GM21367 (cell line): ENCODE measurements at regions not wholly inside any gene's neighbourhood (a gene's known extent, or its start where the extent isn't known, plus 50 kb on each side); places are given as distances from the start of the nearest gene placed in this dataset.

Source experiments
- ATAC-seq: cut with Tn5 transposase; IDR thresholded peaks from one replicate; pipeline ENCODE4 v1.9.1; 2021; ENCODE audit not compliant: unreplicated experiment

DNA sequence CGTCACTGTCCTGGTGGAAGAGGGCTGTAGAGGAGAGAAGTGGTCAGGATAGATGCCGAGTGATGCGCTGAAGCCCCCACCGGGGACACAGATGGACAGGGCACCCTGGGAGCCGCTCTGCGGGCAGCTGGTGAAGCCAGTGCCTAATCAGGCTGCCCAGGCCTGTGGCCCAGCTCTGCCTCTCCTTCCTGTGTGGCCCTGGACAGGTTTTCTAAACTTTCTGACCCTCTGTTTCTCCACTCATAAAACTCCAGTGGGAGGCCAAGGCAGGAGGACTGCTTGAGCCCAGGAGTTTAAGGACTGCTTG lies 86.1 kb downstream of the C5orf15 start:
- ATAC-seq, result no peak

DNA sequence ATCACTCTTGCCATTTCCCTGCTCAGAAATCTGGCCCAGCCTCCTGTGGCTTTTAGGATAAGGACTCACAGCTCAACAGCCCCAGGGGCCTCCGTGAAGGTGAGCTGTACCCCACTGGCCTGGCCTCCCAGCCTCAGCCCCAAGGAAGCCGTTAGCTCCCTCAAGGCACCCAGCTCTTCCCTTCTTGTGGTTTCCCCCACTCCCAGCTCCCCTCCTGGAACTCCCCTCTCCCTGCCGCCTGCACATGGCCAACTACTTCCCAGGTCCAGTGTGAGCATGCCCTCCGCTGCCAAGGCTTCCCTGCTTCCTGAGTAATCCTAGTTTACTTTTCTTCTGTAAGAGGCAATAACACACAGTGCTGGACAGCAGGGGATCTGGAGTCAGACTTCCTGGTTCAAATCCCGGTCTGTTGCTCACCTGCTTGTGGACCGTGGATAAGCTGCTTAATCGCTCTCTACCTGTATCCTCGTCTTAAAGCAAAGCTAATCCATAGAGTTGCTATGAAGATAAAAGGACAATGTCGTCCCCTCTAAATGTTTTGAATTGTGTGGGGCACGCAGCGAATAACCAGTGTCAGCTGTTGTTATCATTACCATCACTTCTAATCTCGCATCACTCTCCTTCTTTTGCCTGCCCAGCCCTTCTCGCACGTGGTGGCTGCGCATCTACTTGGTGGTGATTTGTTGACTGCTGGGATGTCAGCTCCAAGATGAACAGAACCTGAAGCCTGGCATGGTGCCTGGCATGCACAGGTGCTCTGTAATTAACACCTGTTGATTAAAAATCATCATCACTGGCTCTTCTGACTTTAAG lies 86.6 kb downstream of the C5orf15 start:
- no peak for ATAC-seq

DNA sequence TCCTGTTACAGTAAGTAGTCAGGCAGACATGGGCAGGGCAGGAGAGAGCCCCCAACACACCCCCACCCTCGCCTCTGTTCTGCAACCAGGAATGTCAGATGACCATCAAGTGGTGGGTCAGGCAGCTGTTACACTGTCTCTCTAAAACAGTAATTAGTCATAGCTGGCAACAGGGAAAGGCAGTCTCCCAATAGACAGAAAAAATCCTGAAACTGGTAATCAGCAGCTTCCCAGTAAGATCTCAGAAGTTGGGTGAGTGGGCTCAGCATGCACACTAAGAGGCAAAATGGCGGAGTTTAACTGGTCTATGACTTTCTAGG lies 90.2 kb downstream of the C5orf15 start:
- no peak for ATAC-seq

DNA sequence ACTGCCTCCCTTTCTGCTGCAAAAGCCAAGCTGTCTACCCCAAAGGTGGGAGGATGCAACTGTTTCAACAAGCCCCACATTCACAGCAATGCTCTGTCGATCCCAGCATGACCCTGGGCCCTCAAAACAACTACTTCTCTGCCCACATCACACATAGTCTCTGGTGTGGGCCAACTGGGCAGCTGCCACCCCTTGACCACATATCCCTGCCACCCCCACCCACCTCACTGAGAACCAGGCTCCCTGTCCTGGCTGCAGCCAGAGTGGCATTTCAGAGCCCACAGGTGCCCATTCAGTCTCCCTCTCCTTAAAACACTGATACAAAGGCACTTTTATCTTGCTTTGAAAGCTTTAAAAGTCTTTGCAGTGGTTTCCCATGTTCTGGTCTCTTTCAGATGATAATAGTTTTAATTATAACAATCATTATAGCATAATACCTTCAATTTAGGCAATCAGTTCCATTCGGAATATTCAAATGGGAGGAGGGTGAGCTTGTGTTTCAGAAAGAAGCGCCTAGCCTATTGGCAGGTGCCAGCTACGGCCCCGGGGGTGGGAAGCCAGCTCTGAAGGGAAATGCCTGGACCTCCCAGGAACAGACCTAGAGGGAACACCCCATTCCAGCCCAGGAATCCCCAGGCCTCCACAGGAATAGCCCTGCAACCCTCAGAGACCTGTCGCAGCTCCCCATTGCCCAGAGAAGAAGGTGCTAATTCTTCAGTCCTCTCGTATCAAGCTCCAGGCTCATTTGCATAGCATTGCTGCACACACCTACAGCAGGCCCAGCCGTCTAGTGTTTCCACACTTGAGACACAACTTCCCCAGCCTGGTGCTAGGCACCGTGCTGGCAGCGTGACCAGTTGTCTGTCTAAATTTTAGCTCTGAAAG lies 90.8 kb downstream of the C5orf15 start:
- ATAC-seq, result no peak

- no peak for ATAC-seq
Measured at GRCh38 chr5:133876266-133876665, 92.2 kb downstream of the C5orf15 start.

GRCh38 chr5:133875179-133875578 lies 93.2 kb downstream of the C5orf15 start:
- no peak for ATAC-seq

DNA sequence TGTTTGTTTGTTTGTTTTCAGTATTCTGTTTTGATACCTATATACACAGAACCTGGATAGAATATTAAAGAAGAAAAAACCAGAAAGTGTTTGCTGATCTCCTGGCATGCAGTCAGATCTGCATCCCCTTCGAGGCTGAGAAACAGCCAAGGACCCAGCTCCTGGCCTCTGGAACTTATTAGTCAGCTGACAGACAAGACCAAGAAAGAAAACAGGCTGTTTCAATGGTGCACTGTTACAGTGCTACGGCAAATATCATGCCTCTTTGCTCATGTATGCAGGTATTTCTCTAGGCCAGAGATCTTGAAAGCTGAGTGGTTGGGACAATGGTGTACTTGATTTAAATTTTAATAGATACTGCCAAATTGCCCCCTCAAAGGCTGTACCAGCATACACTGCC lies 95.0 kb downstream of the C5orf15 start:
- no peak for ATAC-seq

DNA sequence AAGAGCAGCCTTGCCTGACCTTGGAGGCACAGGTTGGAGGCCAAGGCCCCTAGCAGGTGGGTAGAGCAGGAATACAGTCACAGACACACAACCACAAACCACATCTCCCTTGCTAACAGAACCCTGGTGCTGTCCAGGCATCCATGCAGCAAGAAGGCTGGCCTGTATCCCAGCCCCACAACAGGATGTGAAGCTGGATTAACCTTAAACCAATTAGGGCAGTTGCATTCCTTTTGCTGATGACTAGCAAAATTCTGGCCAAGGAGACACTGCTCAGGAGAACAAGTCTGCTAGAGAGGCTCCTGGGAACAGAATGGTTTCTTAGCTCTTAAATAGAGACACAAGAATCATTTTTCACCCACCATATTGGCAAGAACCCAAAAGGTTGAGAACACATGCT lies 97.8 kb downstream of the C5orf15 start:
- no peak for ATAC-seq

- ATAC-seq, result no peak
Measured at GRCh38 chr5:133869519-133870335, 98.7 kb downstream of the C5orf15 start.

DNA sequence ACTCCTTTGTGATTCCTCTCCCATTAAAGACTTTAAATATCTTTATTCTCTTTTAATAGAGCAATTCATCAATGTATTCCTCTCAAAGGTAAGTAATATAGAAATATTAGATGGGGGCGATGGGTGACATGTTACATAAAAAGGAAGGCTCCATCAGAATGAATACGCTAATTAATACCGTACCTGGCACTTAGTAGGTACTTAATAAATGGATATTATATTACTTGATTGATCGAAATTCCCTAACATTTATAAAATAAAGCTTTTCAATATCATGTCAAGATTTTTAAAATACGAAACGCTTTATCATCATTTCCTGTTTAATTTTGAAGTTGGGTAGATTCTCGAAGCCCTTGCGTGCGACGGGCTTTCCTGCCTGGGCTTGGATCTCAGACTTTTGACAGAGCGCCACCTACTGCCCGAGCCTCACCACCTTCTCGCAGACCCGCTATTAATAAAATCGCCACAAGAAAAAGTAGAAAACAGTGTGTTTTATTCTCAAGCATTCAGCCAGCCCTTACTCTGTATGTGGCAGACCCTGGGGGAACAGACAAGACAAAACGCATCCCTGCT lies 99.4 kb downstream of the C5orf15 start:
- ATAC-seq, result no peak

GRCh38 chr5:133867851-133868545 lies 100.4 kb downstream of the C5orf15 start:
- ATAC-seq, result no peak

DNA sequence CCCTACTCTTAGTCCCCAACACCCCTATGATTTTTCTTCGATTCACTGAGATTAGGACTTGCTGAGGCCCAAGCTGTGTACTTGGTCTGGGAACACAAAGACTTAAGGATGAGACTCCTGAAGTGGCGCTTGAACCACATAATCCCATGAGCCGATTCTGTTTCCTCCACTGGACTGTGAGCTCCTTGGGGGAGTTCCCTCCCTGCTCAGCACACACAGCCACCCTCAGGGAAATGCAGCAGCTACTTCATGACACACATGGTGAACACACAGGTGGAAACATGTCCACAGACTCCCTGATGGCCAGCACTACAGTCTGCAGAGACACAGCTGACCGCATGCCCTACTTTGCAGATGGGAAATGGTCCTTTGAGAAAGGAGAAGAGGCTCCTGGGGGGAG lies 101.1 kb downstream of the C5orf15 start:
- no peak for ATAC-seq

- no peak for ATAC-seq
Measured at GRCh38 chr5:133866903-133867245, 101.6 kb downstream of the C5orf15 start.

DNA sequence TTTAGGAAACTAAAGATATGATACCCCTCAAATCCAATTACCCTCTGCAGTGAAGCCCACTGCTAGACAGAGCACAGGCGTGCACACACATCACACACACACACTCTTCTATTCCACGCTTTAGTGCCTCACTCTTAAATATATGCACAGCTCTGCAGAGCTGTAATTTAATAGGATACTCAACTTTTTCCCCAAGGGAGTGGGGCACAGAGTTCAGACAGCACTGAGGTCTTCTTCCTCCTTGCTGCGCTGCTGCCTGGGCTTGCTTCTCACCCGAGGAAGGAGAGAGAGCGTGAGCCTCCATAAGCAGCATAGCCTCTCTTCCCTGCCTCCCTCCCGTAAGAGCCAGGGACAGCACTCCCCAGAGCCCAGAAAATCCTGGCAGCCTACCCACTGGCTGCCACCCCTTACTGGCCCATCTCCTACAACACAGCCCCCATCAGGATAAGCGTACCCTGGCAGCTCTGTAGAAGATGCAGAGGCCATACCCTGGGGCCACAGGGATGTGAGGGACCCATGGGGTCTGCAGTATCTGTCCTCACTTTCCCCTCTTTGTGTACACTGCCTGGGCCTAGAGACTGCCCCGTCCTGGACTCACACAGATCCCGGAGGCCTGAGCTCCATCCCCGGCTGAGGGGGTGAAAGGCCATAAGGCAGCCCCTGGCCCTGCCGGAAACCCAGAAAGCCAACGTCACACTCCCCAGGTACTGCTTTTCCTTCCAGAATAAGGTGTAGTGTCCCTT lies 102.1 kb downstream of the C5orf15 start:
- no peak for ATAC-seq

- no peak for ATAC-seq
Measured at GRCh38 chr5:133865113-133865512, 103.3 kb downstream of the C5orf15 start.

GRCh38 chr5:133864711-133865110 lies 103.7 kb downstream of the C5orf15 start:
- ATAC-seq, result no peak

- ATAC-seq, result no peak
Measured at GRCh38 chr5:133863857-133864585, 104.4 kb downstream of the C5orf15 start.

GRCh38 chr5:133861161-133861737 lies 107.2 kb downstream of the C5orf15 start:
- ATAC-seq, result no peak

DNA sequence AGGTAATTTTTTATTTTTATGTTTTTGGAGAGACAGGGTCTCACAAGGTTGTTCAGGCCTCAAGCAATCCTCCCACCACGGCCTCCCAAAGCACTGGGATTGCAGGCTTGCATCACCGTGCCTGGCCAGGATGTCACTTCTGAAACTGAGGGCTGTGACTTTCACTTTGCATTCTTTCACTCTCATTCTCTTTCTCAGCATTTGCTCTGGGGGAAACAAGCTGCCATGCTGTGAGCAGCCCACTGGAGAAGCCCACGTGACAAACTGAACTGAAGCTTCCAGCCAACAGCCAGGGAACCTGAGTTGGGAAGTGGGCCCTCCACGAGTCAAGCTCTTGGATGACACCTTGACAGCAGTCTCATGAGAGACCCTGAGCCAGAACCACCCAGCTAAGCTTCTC lies 109.4 kb downstream of the C5orf15 start:
- ATAC-seq, result no peak
